ENCODE measurements at regions not wholly inside any gene's neighbourhood (a gene's known extent, or its start where the extent isn't known, plus 50 kb on each side); places are given as distances from the start of the nearest gene placed in this dataset.

DNA sequence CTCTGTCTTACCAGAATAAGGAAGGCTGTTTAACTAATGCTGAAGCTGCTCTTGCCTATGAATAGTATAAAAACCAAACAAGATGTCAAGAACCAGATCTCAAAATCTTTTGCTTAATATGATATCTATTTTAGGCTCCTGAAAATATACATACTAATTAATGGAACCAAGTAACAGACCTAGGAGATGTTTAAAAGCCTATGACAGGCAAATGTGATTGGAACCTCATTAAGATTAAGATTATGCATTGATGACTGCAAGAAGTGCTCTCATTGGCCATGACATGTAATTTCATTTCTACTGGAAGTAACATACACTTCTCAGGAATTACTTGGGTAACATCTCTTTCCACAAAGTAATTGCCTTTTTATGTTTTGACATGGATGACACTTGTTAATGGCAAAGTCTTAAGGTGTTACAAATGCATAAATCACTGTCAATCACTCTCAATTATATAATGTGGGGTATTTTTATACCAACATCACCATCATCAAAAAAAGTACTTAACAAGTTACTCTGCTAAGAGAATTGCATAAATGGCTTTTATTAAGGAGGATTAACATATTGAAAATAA lies 326.9 kb upstream of the MIR17HG start:
- TF ChIP-seq, protein P1, sequence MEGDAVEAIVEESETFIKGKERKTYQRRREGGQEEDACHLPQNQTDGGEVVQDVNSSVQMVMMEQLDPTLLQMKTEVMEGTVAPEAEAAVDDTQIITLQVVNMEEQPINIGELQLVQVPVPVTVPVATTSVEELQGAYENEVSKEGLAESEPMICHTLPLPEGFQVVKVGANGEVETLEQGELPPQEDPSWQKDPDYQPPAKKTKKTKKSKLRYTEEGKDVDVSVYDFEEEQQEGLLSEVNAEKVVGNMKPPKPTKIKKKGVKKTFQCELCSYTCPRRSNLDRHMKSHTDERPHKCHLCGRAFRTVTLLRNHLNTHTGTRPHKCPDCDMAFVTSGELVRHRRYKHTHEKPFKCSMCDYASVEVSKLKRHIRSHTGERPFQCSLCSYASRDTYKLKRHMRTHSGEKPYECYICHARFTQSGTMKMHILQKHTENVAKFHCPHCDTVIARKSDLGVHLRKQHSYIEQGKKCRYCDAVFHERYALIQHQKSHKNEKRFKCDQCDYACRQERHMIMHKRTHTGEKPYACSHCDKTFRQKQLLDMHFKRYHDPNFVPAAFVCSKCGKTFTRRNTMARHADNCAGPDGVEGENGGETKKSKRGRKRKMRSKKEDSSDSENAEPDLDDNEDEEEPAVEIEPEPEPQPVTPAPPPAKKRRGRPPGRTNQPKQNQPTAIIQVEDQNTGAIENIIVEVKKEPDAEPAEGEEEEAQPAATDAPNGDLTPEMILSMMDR (conservative IDR thresholded peaks at IDR 0.05; ENCODE audit: low read depth in 2 of 2): no peak
- no peak for TF ChIP-seq EZH2 (IDR thresholded peaks at IDR 0.05; ENCODE audit: low read depth, unreplicated experiment)
- TF ChIP-seq POLR2AphosphoS5 (IDR thresholded peaks at IDR 0.05; ENCODE audit: low read depth): no peak
- TF ChIP-seq, protein P2, sequence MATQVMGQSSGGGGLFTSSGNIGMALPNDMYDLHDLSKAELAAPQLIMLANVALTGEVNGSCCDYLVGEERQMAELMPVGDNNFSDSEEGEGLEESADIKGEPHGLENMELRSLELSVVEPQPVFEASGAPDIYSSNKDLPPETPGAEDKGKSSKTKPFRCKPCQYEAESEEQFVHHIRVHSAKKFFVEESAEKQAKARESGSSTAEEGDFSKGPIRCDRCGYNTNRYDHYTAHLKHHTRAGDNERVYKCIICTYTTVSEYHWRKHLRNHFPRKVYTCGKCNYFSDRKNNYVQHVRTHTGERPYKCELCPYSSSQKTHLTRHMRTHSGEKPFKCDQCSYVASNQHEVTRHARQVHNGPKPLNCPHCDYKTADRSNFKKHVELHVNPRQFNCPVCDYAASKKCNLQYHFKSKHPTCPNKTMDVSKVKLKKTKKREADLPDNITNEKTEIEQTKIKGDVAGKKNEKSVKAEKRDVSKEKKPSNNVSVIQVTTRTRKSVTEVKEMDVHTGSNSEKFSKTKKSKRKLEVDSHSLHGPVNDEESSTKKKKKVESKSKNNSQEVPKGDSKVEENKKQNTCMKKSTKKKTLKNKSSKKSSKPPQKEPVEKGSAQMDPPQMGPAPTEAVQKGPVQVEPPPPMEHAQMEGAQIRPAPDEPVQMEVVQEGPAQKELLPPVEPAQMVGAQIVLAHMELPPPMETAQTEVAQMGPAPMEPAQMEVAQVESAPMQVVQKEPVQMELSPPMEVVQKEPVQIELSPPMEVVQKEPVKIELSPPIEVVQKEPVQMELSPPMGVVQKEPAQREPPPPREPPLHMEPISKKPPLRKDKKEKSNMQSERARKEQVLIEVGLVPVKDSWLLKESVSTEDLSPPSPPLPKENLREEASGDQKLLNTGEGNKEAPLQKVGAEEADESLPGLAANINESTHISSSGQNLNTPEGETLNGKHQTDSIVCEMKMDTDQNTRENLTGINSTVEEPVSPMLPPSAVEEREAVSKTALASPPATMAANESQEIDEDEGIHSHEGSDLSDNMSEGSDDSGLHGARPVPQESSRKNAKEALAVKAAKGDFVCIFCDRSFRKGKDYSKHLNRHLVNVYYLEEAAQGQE (IDR thresholded peaks at IDR 0.05; ENCODE audit: unreplicated experiment): no peak
- TF ChIP-seq CREB1 (CRISPR knock-in tag; IDR thresholded peaks at IDR 0.05; ENCODE audit: low read depth): no peak
- TF ChIP-seq, protein P3, sequence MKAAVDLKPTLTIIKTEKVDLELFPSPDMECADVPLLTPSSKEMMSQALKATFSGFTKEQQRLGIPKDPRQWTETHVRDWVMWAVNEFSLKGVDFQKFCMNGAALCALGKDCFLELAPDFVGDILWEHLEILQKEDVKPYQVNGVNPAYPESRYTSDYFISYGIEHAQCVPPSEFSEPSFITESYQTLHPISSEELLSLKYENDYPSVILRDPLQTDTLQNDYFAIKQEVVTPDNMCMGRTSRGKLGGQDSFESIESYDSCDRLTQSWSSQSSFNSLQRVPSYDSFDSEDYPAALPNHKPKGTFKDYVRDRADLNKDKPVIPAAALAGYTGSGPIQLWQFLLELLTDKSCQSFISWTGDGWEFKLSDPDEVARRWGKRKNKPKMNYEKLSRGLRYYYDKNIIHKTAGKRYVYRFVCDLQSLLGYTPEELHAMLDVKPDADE (IDR thresholded peaks at IDR 0.05): no peak
- TF ChIP-seq EZH2phosphoT487 (IDR thresholded peaks at IDR 0.05; ENCODE audit: unreplicated experiment): no peak
- TF ChIP-seq NANOG (IDR thresholded peaks at IDR 0.05; ENCODE audit: borderline replicate concordance): no peak
- no peak for TF ChIP-seq ZNF331 (CRISPR knock-in tag; IDR thresholded peaks at IDR 0.05; ENCODE audit: low read depth)
- TF ChIP-seq STAT1 (IDR thresholded peaks at IDR 0.05; ENCODE audit: unreplicated experiment): no peak
- no peak for TF ChIP-seq JUNB (IDR thresholded peaks at IDR 0.05; ENCODE audit: unreplicated experiment)
- TF ChIP-seq ZNF114 (CRISPR knock-in tag; IDR thresholded peaks at IDR 0.05): no peak
- TF ChIP-seq, protein P4, sequence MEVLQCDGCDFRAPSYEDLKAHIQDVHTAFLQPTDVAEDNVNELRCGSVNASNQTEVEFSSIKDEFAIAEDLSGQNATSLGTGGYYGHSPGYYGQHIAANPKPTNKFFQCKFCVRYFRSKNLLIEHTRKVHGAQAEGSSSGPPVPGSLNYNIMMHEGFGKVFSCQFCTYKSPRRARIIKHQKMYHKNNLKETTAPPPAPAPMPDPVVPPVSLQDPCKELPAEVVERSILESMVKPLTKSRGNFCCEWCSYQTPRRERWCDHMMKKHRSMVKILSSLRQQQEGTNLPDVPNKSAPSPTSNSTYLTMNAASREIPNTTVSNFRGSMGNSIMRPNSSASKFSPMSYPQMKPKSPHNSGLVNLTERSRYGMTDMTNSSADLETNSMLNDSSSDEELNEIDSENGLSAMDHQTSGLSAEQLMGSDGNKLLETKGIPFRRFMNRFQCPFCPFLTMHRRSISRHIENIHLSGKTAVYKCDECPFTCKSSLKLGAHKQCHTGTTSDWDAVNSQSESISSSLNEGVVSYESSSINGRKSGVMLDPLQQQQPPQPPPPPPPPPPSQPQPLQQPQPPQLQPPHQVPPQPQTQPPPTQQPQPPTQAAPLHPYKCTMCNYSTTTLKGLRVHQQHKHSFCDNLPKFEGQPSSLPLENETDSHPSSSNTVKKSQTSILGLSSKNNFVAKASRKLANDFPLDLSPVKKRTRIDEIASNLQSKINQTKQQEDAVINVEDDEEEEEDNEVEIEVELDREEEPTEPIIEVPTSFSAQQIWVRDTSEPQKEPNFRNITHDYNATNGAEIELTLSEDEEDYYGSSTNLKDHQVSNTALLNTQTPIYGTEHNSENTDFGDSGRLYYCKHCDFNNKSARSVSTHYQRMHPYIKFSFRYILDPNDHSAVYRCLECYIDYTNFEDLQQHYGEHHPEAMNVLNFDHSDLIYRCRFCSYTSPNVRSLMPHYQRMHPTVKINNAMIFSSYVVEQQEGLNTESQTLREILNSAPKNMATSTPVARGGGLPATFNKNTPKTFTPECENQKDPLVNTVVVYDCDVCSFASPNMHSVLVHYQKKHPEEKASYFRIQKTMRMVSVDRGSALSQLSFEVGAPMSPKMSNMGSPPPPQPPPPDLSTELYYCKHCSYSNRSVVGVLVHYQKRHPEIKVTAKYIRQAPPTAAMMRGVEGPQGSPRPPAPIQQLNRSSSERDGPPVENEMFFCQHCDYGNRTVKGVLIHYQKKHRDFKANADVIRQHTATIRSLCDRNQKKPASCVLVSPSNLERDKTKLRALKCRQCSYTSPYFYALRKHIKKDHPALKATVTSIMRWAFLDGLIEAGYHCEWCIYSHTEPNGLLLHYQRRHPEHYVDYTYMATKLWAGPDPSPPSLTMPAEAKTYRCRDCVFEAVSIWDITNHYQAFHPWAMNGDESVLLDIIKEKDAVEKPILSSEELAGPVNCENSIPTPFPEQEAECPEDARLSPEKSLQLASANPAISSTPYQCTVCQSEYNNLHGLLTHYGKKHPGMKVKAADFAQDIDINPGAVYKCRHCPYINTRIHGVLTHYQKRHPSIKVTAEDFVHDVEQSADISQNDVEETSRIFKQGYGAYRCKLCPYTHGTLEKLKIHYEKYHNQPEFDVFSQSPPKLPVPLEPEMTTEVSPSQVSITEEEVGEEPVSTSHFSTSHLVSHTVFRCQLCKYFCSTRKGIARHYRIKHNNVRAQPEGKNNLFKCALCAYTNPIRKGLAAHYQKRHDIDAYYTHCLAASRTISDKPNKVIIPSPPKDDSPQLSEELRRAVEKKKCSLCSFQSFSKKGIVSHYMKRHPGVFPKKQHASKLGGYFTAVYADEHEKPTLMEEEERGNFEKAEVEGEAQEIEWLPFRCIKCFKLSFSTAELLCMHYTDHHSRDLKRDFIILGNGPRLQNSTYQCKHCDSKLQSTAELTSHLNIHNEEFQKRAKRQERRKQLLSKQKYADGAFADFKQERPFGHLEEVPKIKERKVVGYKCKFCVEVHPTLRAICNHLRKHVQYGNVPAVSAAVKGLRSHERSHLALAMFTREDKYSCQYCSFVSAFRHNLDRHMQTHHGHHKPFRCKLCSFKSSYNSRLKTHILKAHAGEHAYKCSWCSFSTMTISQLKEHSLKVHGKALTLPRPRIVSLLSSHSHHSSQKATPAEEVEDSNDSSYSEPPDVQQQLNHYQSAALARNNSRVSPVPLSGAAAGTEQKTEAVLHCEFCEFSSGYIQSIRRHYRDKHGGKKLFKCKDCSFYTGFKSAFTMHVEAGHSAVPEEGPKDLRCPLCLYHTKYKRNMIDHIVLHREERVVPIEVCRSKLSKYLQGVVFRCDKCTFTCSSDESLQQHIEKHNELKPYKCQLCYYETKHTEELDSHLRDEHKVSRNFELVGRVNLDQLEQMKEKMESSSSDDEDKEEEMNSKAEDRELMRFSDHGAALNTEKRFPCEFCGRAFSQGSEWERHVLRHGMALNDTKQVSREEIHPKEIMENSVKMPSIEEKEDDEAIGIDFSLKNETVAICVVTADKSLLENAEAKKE (CRISPR knock-in tag; IDR thresholded peaks at IDR 0.05): no peak

Measured in GM23338 (cell line).